K562 (cell line): ENCODE measurements at regions not wholly inside any gene's neighbourhood (a gene's known extent, or its start where the extent isn't known, plus 50 kb on each side); places are given as distances from the start of the nearest gene placed in this dataset.

ENCODE experiments used
- ATAC-seq: fragments of 200-7000 bp; cut with Tn5 transposase; 3 replicates; pipeline ENCODE4 v1.9.1; 2020; ENCODE audit warnings: moderate library complexity
- BruUV-seq: library from RNA; stranded (reverse); fragments of 400-500 nt; replicated peaks from 2 replicates; lab custom pipeline; 2021; lab: Mats Ljungman, UMichigan
- CTCF ChIA-PET: fragments of 300-600 bp; formaldehyde crosslinking; extraction: SDS; loops from one replicate; lab custom pipeline; 2021; ENCODE audit warnings: low intra/inter-chr PET ratio; lab: Yijun Ruan, JAX
- POLR2A ChIA-PET: fragments of 300-600, 350-650 bp; sonication (Branson Sonifier 250); formaldehyde crosslinking; extraction: SDS; loops from one replicate; lab custom pipeline; 2021; ENCODE audit warnings: antibody characterized with exemption, inconsistent platforms; lab: Yijun Ruan, JAX
- DNase-seq, 4 experiments: peaks; one replicate each; pipeline versions ENCODE4 v3.0.0 to v3.0.0-alpha.2; 2011 to 2018; ENCODE audit warnings: low spot score in 3 of 4, mixed read lengths in 3 of 4; ENCODE audit errors: extremely low read depth in 1 of 4
- FAIRE-seq: peaks from 2 replicates; lab custom pipeline; 2011; peaks lifted over from hg19 to GRCh38; lab: Jason Lieb, UNC
- H2AFZ ChIP-seq: 2 replicates; pipeline ENCODE4 v1.6.0; 2011; ENCODE audit warnings: low read depth, low read length, control low read depth, inconsistent platforms
- H3K27ac ChIP-seq: fragments of 200-600 bp; 3 replicates; pipeline ENCODE4 v1.8.0; 2011; ENCODE audit warnings: low read depth, mild to moderate bottlenecking, control low read depth, inconsistent platforms, low read length, moderate library complexity, mixed read lengths; ENCODE audit errors: extremely low read depth
- H3K27me3 ChIP-seq, 2 experiments: fragments of 300-600 bp in 1 of 2; 2 replicates in 1 of 2; 3 replicates in 1 of 2; pipeline versions ENCODE4 v1.6.0 to v1.8.0; 2011; ENCODE audit warnings: inconsistent platforms in 2 of 2, low read length in 2 of 2, mild to moderate bottlenecking in 1 of 2, mixed read lengths in 1 of 2, moderate library complexity in 1 of 2; ENCODE audit not compliant: control insufficient read depth in 2 of 2, insufficient read depth in 2 of 2
- H3K36me3 ChIP-seq: fragments of 300-600 bp; 3 replicates; pipeline ENCODE4 v1.8.0; 2011; ENCODE audit warnings: mild to moderate bottlenecking, low read length, inconsistent platforms; ENCODE audit not compliant: control insufficient read depth, insufficient read depth
- H3K4me1 ChIP-seq, 2 experiments: fragments of 200-600 bp in 1 of 2; replicated peaks in 1 of 2; 2 replicates in 1 of 2; 3 replicates in 1 of 2; pipeline versions ENCODE4 v1.5.1 to v1.8.0; 2011; ENCODE audit warnings: inconsistent platforms in 2 of 2, low read length in 2 of 2, mild to moderate bottlenecking in 1 of 2, mixed read lengths in 1 of 2, moderate library complexity in 1 of 2; ENCODE audit not compliant: control insufficient read depth in 2 of 2, insufficient read depth in 2 of 2
- H3K4me2 ChIP-seq: 2 replicates; pipeline ENCODE4 v1.6.1; 2011; ENCODE audit warnings: low read length, control low read depth, inconsistent platforms, mixed read lengths; ENCODE audit not compliant: insufficient read depth
- H3K4me3 ChIP-seq: fragments of 200-600 bp; sonication (generic), shearing (Covaris generic); 2 replicates; pipeline ENCODE4 v1.5.1; 2016; ENCODE audit warnings: control low read depth, inconsistent platforms
- H3K79me2 ChIP-seq: fragments of 200-600 bp; 3 replicates; pipeline ENCODE4 v1.8.0; 2011; ENCODE audit warnings: low read length, inconsistent platforms; ENCODE audit not compliant: control insufficient read depth, insufficient read depth
- H3K9ac ChIP-seq, 2 experiments: 2 replicates each; pipeline versions ENCODE4 v1.6.0 to v1.6.1; 2011; ENCODE audit warnings: low read depth in 2 of 2, low read length in 2 of 2, control low read depth in 1 of 2, inconsistent platforms in 1 of 2, mild to moderate bottlenecking in 1 of 2, mixed read lengths in 1 of 2; ENCODE audit not compliant: insufficient read depth in 1 of 2
- H3K9me1 ChIP-seq: one replicate; pipeline ENCODE4 v1.6.0; 2011; ENCODE audit warnings: inconsistent platforms, mild to moderate bottlenecking, low read length, moderate library complexity; ENCODE audit not compliant: control insufficient read depth, insufficient read depth
- H3K9me3 ChIP-seq: replicated peaks from 2 replicates; pipeline ENCODE4 v1.5.1; 2011; ENCODE audit warnings: low read depth, low read length, inconsistent platforms; ENCODE audit not compliant: control insufficient read depth, insufficient read depth
- H4K20me1 ChIP-seq: replicated peaks from 2 replicates; pipeline ENCODE4 v1.6.1; 2011; ENCODE audit warnings: low read length, inconsistent platforms, mixed read lengths; ENCODE audit not compliant: control insufficient read depth, insufficient read depth
- CBX5 ChIP-seq: IDR thresholded peaks from 2 replicates; pipeline ENCODE4 v1.6.1; 2014; ENCODE audit warnings: low read depth, borderline replicate concordance
- ELF2 ChIP-seq: fragments of 250-450 bp; sonication (Bioruptor Pico); IDR thresholded peaks from 2 replicates; pipeline ENCODE4 v1.5.0; 2021; ENCODE audit warnings: mild to moderate bottlenecking
- HDAC6 ChIP-seq: IDR thresholded peaks from 2 replicates; pipeline ENCODE4 v1.6.1; 2012; ENCODE audit warnings: low read depth, mild to moderate bottlenecking, control low read depth, inconsistent platforms, low read length, moderate library complexity
- KLF13 ChIP-seq: fragments of 450-650 bp; IDR thresholded peaks from 2 replicates; pipeline ENCODE4 v1.6.1; 2016; ENCODE audit warnings: missing genetic modification characterization, low read depth, mild to moderate bottlenecking, missing compliant biosample characterization, moderate library complexity, borderline replicate concordance
- MED1 ChIP-seq: sonication (generic); formaldehyde crosslinking; IDR thresholded peaks from 2 replicates; pipeline ENCODE4 v1.8.1; 2023; ENCODE audit warnings: missing genetic modification reagents, borderline replicate concordance
- RCOR1 ChIP-seq, 2 experiments: IDR thresholded peaks; 2 replicates each; pipeline ENCODE4 v1.6.1; 2012; ENCODE audit warnings: low read depth in 2 of 2, low read length in 2 of 2, borderline replicate concordance in 1 of 2, improper control_type of control experiment in 1 of 2
- SMAD1 ChIP-seq: fragments of 150-350 bp; IDR thresholded peaks from 2 replicates; pipeline ENCODE4 v1.6.1; 2014; ENCODE audit warnings: low read length, low read depth; ENCODE audit not compliant: partially characterized antibody
- SMARCC2 ChIP-seq: fragments of 450-650 bp; IDR thresholded peaks from 2 replicates; pipeline ENCODE4 v1.6.1; 2017; ENCODE audit warnings: antibody characterized with exemption, moderate library complexity, mild to moderate bottlenecking, low read depth
- SRF ChIP-seq, 2 experiments: fragments of 250-450, 450-650 bp in 1 of 2; sonication (Bioruptor Pico) in 1 of 2; sonication (generic) in 1 of 2; formaldehyde crosslinking; IDR thresholded peaks; 2 replicates each; pipeline versions ENCODE4 v1.5.0 to v1.5.1; 2020 to 2022; ENCODE audit warnings: mild to moderate bottlenecking in 1 of 2, missing genetic modification reagents in 1 of 2
- TEAD2 ChIP-seq: fragments of 450-650 bp; IDR thresholded peaks from 2 replicates; pipeline ENCODE4 v1.6.1; 2016; ENCODE audit warnings: missing genetic modification characterization, control low read depth, missing compliant biosample characterization
- WGBS: fragments of 100-300 bp; shearing (Covaris generic); methylation state at CpG from one replicate; pipeline ENCODE4 v1.1.6; 2016; ENCODE audit warnings: low coverage, mixed read lengths; ENCODE audit not compliant: insufficient coverage; ENCODE audit errors: missing lambda C conversion rate; 5-methylcytosine and 5-hydroxymethylcytosine counted together
- in situ Hi-C: fragments of 300-500 bp; cut with MboI; formaldehyde crosslinking; loops from 4 replicates; pipeline ENCODE4 v1.15.0; 2018; ENCODE audit warnings: inconsistent platforms, mixed read lengths
- intact Hi-C: fragments of 100-400 bp; cut with micrococcal nuclease; formaldehyde crosslinking; loops from 2 replicates; pipeline ENCODE4 v1.14.2; 2022
- TF ChIP-seq, protein P1 (sequence below), 2 experiments: fragments of 450-650 bp in 1 of 2; IDR thresholded peaks; 2 replicates each; pipeline ENCODE4 v1.6.1; 2011 to 2017; ENCODE audit warnings: low read depth in 2 of 2, antibody characterized with exemption in 1 of 2, borderline replicate concordance in 1 of 2, low read length in 1 of 2, mild to moderate bottlenecking in 1 of 2, mixed read lengths in 1 of 2; ENCODE audit not compliant: control insufficient read depth in 1 of 2

DNA sequence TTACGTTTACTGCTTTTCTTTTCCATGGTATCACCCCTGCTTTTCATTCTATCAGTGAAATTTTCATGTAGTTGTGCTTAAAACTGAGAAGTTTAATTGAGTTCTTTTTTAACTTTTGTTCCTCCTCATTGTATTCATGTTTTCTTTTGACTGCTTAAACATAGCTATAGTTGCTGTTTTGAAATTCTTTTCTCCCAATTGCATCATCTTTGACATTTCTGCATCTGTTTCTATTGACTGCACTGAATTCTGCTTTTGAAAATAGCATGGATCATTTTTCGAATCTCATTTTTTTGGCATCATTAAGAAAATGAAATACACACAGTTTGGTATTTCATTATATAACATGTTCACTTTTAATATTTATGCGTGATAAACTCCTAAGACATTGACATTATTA is 694.9 kb downstream of the MECOM start (continued):
- TF ChIP-seq, protein P1, sequence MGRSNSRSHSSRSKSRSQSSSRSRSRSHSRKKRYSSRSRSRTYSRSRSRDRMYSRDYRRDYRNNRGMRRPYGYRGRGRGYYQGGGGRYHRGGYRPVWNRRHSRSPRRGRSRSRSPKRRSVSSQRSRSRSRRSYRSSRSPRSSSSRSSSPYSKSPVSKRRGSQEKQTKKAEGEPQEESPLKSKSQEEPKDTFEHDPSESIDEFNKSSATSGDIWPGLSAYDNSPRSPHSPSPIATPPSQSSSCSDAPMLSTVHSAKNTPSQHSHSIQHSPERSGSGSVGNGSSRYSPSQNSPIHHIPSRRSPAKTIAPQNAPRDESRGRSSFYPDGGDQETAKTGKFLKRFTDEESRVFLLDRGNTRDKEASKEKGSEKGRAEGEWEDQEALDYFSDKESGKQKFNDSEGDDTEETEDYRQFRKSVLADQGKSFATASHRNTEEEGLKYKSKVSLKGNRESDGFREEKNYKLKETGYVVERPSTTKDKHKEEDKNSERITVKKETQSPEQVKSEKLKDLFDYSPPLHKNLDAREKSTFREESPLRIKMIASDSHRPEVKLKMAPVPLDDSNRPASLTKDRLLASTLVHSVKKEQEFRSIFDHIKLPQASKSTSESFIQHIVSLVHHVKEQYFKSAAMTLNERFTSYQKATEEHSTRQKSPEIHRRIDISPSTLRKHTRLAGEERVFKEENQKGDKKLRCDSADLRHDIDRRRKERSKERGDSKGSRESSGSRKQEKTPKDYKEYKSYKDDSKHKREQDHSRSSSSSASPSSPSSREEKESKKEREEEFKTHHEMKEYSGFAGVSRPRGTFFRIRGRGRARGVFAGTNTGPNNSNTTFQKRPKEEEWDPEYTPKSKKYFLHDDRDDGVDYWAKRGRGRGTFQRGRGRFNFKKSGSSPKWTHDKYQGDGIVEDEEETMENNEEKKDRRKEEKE (IDR thresholded peaks at IDR 0.05; ENCODE audit: borderline replicate concordance in 1 of 2, control insufficient read depth in 1 of 2, low read depth in 2 of 2, low read length in 1 of 2), result no peak
- TF ChIP-seq KLF13 (tag) (no peak), SMAD1 (no peak), TEAD2 (tag) (no peak)

DNA sequence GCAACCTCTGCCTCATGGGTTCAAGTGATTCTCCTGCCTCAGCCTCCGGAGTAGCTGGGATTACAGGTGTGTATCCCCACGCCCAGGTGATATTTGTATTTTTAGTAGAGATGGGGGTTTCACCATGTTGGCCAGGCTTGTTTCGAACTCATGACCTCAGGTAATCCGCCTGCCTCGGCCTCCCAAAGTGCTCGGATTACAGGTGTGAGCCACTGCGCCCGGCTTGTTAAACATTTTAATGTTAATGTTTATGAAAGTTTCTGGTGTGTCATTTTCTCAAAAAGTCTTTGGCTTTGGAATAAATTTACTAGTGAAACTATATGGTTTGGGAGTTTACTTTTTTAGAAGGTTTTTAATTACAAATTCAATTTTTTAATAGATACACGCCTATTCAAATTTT is 698.8 kb downstream of the MECOM start:
- 1% methylated on average over 9 of the region's 9 CpGs for WGBS
- Histone ChIP-seq H3K4me2 (no peak overlapping the region), H4K20me1 (no peaks in the 10 kb centered on the region), H3K27ac (no peak overlapping the region), H2AFZ (no peak overlapping the region), H3K9me3 (no peaks in the 10 kb centered on the region)
- BruUV-seq, result no TSS peak
- in situ Hi-C loops, result no loop called here
- TF ChIP-seq SMARCC2 (no peak), SRF (CRISPR knock-in tag; IDR thresholded peaks at IDR 0.05) (no peak), HDAC6 (no peak), ELF2 (CRISPR knock-in tag) (no peak), RCOR1 (IDR thresholded peaks at IDR 0.05; ENCODE audit: borderline replicate concordance in 1 of 2, low read depth in 2 of 2, low read length in 2 of 2) (no peak), MED1 (CRISPR knock-in tag) (no peak), CBX5 (no peak)
- TF ChIP-seq, all 486 proteins: peak for 0
- H3K79me2 ChIP-seq, result no peaks in the 10 kb centered on the region
- ChIA-PET POLR2A (no interaction called here), CTCF (no interaction called here)
- no peaks in the 10 kb centered on the region for H3K4me1 ChIP-seq
- no peak for DNase-seq
- H3K36me3 ChIP-seq, result no peaks in the 10 kb centered on the region
- H3K27me3 ChIP-seq, result no peaks in the 10 kb centered on the region
- no peak for FAIRE-seq
- H3K9ac ChIP-seq, result no peak overlapping the region
- H3K9me1 ChIP-seq, result no peaks in the 10 kb centered on the region
- ATAC-seq, result no peak
- H3K4me3 ChIP-seq, result no peak overlapping the region
- intact Hi-C loops, result no loop called here
